Fibroblast of mammary gland (primary cell): ENCODE measurements at regions not wholly inside any gene's neighbourhood (a gene's known extent, or its start where the extent isn't known, plus 50 kb on each side); places are given as distances from the start of the nearest gene placed in this dataset.
A peak's percentile ranks its signal among the peaks of the same experiment; 100 is the strongest.

ENCODE experiments used
- DNase-seq: peaks from one replicate; pipeline ENCODE4 v3.0.0-alpha.2; 2010; ENCODE audit warnings: low read depth
- H3K4me3 ChIP-seq: 2 replicates; pipeline ENCODE4 v1.5.1; 2011; ENCODE audit warnings: low read depth, mild to moderate bottlenecking, low read length, moderate library complexity; ENCODE audit not compliant: control insufficient read depth
- CTCF ChIP-seq: conservative IDR thresholded peaks from 2 replicates; pipeline ENCODE4 v1.5.1; 2011; ENCODE audit warnings: low read depth, low read length, inconsistent platforms; ENCODE audit not compliant: control insufficient read depth, insufficient read depth

- peak; percentile 47 for DNase-seq
- H3K4me3 ChIP-seq: no peak overlapping the region
- no peak for TF ChIP-seq CTCF
Observed at GRCh38 chr13:40217675-40218074, 448.8 kb downstream of the FOXO1 start.

- DNase-seq: peak; percentile 69
- no peak for TF ChIP-seq CTCF
- no peak overlapping the region for H3K4me3 ChIP-seq
Observed at GRCh38 chr13:40220299-40220935, 446.0 kb downstream of the FOXO1 start.

GRCh38 chr13:40221131-40221459, 445.3 kb downstream of the FOXO1 start:
- no peak overlapping the region for H3K4me3 ChIP-seq
- TF ChIP-seq CTCF: no peak

GRCh38 chr13:40221460-40222201, 444.8 kb downstream of the FOXO1 start:
- TF ChIP-seq CTCF: no peak
- peak; percentile 92 for DNase-seq
- no peak overlapping the region for H3K4me3 ChIP-seq

More at GRCh38 chr13:40221131-40221459, 445.3 kb downstream of the FOXO1 start:
- no peak for DNase-seq

GRCh38 chr13:40223585-40223984, 442.9 kb downstream of the FOXO1 start:
- DNase-seq: no peak
- TF ChIP-seq CTCF: no peak
- no peak overlapping the region for H3K4me3 ChIP-seq

- TF ChIP-seq CTCF: no peak
- peak; percentile 45 for DNase-seq
- no peak overlapping the region for H3K4me3 ChIP-seq
Observed at GRCh38 chr13:40228496-40228895, 437.9 kb downstream of the FOXO1 start.
